Dermis microvascular lymphatic vessel endothelial cell (primary cell): ENCODE measurements at regions not wholly inside any gene's neighbourhood (a gene's known extent, or its start where the extent isn't known, plus 50 kb on each side); places are given as distances from the start of the nearest gene placed in this dataset.
A peak's percentile ranks its signal among the peaks of the same experiment; 100 is the strongest.

Source experiments
- DNase-seq, 2 donors: peaks; one replicate each; pipeline versions ENCODE4 v3.0.0 to v3.0.0-alpha.2; 2010; ENCODE audit warnings: low read depth in 2 of 2

- DNase-seq = no peak
Measured at GRCh38 chr1:77632216-77632615, 50.2 kb downstream of the ZZZ3 start.

- DNase-seq = no peak
Measured at GRCh38 chr1:77631751-77632150, 50.7 kb downstream of the ZZZ3 start.

- no peak for DNase-seq
Measured at GRCh38 chr1:77631302-77631701, 51.2 kb downstream of the ZZZ3 start.

- no peak for DNase-seq
Measured at GRCh38 chr1:77627978-77628570, 54.4 kb downstream of the ZZZ3 start.

- DNase-seq = peak in 1 of 2 donors; percentile 52
Measured at GRCh38 chr1:77625250-77625649, 57.2 kb downstream of the ZZZ3 start.

DNA sequence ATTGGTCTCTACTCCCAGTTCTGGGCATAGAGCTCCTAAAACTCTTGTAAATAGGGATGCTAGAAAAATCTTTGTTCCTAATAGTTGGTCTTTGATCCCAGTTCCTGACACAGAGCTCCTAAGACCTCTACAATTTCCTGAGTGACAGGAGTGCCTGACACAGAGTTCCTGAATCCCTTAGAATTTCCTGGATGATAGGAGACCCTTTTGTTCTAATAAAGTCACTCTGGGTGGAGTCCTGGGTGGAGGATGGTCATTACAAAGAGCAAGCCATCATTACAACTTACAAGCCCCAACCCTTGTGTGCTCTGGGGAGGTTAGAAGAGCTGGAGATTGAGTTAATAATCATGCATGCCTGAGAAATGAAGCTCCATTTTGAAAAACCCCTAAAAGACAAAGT lies 58.4 kb downstream of the ZZZ3 start:
- DNase-seq = peak in 1 of 2 donors; percentile 41

- DNase-seq = no peak
Measured at GRCh38 chr1:77623066-77623465, 59.4 kb downstream of the ZZZ3 start.

GRCh38 chr1:77620273-77620672 lies 62.2 kb downstream of the ZZZ3 start:
- DNase-seq = no peak

DNA sequence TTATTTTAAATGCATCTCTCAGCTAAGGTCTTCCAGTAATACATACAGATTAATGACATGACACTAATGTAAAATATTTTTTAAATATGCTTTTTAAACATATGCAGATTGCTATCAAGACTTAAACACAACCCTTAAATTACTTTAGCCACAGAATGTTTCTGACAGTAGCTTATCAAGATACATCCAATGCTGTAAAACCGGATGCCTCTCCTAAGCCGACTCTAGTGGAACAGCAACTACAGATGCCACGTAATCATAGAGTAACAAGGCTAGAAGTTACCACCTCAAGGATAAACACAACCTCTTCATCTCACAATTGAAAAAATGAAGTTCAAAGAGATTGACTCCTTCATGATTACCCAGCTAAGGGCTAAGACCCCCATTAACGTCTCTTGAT lies 68.4 kb downstream of the ZZZ3 start:
- DNase-seq = no peak
